GM04503 (cell line): ENCODE measurements at regions not wholly inside any gene's neighbourhood (a gene's known extent, or its start where the extent isn't known, plus 50 kb on each side); places are given as distances from the start of the nearest gene placed in this dataset.

ENCODE experiments used
- DNase-seq: peaks from one replicate; pipeline ENCODE4 v3.0.0-alpha.2; 2012; ENCODE audit warnings: low read depth

GRCh38 chr18:39371996-39372395 is 1806.4 kb upstream of the CELF4 start:
- no peak for DNase-seq

DNA sequence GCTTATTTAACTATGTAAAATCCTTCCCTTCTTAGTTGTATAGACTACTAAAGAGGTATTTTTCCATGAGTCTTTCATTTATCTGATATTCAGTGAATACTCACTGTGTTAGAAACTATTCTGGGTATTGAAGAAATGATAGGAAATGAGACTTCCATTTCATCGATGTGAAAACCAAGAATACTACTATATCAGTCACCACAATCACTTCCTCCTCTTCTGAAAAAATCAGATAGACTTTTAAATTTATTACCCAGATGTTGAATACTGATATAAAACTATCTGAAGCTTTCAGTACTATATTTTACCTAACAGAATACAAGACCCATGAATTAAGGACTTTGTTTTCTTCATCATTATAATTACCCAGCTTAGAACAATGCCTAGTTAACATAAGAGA is 1801.1 kb upstream of the CELF4 start:
- no peak for DNase-seq

DNA sequence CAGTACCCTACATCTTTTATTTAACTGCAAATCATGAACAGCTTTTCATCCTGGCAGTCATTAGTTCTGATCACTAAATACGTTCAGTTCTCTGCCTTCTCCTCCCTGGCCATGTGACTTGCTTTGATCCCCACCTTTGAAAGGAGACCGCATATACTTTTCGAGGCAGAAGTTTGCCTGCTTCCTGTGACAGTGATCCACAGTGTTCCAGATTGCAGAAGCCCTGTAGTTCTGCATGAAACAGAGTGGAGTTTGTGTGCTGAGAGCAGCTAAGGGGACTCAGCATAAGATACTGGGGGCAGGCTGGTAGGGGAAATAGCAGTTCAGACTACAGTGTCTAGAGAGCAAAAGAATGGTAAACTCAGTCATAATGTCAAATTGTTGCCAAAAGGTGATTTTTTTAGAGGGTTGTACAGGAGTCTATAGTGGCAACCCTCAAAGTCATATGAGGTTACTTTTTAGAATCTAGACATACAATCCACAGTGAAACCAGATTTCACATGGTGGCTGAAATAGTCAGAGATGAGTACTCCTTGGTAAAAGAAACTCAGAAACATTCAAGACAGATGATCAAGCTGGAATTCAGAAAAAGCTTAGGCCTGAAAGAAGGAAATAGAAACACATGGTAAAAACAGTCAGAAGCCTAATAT is 1800.4 kb upstream of the CELF4 start:
- no peak for DNase-seq

- DNase-seq = no peak
These were observed 1794.5 kb upstream of the CELF4 start for GRCh38 chr18:39360072-39360471.

- no peak for DNase-seq
These were observed 1794.0 kb upstream of the CELF4 start for GRCh38 chr18:39359636-39360035.

DNA sequence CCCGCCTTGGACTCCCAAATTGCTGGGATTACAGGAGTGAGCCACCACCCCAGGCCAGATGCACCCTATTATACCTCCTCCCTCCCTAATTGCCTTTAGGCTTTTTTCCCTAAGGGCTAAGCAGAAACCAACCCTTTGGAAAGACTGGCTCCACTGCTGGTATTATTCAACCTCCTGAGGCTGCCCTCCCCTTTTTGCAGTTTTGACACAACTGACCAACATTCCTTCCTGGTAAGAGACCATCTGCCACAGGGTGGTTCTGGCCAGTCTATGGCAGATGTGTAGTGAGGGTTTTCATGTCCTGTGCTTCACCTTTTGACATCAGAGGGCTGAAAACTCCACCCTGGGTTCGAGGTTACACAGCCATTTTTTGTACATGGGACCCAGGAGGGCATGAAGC is 1785.3 kb upstream of the CELF4 start:
- DNase-seq = no peak

GRCh38 chr18:39349801-39350200 is 1784.2 kb upstream of the CELF4 start:
- DNase-seq = no peak

- DNase-seq = no peak
These were observed 1783.2 kb upstream of the CELF4 start for GRCh38 chr18:39348757-39349156.

DNA sequence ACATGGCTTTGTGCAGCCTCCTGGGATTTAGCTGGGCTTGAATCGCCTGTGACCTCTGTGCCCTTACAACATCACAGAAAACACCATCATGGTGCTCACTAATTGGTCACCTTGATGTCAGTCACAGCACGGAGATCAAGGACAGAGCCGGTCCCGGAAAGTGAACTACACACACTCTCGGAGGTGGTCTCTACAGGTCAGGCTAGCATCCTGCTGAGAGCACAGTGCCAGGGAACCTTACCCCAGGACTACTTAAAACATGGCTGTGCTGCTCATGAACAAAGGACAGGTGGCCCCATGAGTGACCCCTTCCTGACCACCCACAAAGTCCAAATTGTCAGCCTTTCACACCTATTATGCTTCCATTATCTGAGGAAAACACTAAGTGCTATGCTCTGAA is 1782.1 kb upstream of the CELF4 start:
- no peak for DNase-seq

DNA sequence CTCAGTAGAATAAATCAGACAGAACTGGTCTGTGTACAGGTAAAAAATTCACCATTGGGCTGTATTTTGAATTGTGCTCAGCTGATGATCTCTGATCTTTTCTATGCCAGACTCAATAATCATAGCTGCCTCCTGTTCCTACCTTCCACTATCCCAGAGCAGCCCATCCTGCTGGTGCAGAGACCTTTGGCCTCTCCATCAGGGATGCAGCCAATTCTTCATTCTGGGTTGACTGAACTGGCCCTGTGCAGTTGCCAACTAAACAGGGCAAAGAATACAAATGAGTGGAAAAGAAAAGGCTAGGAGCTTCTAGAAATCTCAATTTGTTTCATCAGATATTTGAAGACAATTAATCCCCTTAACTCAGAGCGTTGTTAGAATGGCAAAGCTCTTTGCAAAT is 1781.3 kb upstream of the CELF4 start:
- DNase-seq = no peak

- peak; percentile 50 for DNase-seq
These were observed 1779.7 kb upstream of the CELF4 start for GRCh38 chr18:39345321-39345720.

DNA sequence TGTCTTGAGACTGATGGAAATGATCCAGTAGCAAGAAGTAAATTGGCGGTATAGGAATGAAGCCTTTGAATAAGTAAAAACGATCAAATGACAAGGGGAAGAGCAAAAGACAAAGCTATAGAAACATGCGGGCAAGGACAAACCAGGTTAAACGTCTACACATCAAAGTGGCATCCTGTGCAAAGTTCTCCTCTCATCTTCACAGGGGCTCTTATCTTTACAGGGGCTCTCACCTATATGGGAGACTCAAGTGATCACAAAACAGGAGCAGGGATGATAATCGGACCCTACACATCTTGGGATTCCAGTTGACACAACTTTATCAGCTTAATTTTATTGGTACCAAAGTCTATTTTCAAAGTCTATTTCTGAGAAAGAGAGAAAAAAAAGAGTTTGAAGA is 1778.9 kb upstream of the CELF4 start:
- DNase-seq = no peak

GRCh38 chr18:39341129-39341528 is 1775.5 kb upstream of the CELF4 start:
- DNase-seq = no peak

GRCh38 chr18:39340418-39340817 is 1774.8 kb upstream of the CELF4 start:
- DNase-seq = no peak

- no peak for DNase-seq
These were observed 1764.1 kb upstream of the CELF4 start for GRCh38 chr18:39329496-39330275.

GRCh38 chr18:39326772-39327171 is 1761.2 kb upstream of the CELF4 start:
- no peak for DNase-seq

GRCh38 chr18:39325973-39326372 is 1760.4 kb upstream of the CELF4 start:
- no peak for DNase-seq

GRCh38 chr18:39319141-39319540 is 1753.5 kb upstream of the CELF4 start:
- no peak for DNase-seq

DNA sequence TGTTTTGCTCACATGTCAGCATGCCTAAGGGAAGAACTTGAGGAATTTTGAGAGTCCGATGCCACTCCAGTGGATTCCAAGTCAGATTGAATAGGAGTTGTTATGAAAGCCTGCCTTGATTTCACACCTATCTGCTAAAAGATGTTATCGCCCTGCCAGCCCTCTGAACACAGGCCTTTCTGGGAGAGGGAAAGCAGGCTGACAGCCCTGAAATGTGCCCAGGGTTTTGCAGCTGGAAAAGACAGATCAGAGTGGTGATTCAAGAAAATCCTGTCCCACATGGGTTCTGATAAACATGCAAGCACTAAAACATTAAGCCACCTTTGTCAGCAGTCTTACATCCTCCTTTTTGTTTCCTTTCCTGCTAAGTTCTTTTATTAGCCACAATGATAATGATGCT is 1752.9 kb upstream of the CELF4 start:
- DNase-seq = no peak

- no peak for DNase-seq
These were observed 1752.4 kb upstream of the CELF4 start for GRCh38 chr18:39318008-39318407.

GRCh38 chr18:39314595-39314994 is 1749.0 kb upstream of the CELF4 start:
- no peak for DNase-seq

GRCh38 chr18:39313992-39314391 is 1748.4 kb upstream of the CELF4 start:
- DNase-seq = no peak

DNA sequence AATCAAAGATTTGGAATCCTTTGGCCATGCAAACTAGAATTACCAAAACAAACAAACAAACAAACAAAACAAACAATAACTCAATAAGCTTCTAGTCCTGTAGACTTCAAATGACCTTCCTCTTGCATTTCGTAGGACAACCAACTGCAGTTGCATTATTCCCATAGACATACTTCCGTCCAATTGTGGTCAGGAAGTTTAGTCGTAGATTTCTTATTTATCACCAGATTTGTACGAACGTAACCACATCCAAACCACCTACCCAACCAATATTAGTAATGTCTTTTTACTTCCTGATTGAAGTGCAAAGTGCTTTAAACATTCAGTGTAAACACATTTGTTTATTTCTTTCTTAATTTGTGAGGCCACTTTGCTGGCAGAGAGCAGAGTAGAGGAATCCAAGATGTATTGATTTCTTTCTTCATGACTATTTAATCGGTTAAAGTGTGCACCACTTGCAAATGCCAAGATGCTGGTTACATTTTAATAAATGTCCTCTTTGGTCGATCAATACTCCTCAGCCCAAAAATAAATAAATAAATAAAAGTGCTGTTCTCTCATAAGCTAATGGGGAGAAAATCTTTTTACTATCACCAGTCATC is 1745.6 kb upstream of the CELF4 start:
- no peak for DNase-seq
